ENCODE measurements at regions not wholly inside any gene's neighbourhood (a gene's known extent, or its start where the extent isn't known, plus 50 kb on each side); places are given as distances from the start of the nearest gene placed in this dataset.

GRCh38 chr3:106399761-106400160, 530.9 kb upstream of the CBLB start:
- Histone ChIP-seq H3K27ac (no peak overlapping the region), H3K4me3 (no peak overlapping the region), H3K27me3 (no peaks in the 10 kb centered on the region), H3K9me3 (no peaks in the 10 kb centered on the region), H3K36me3 (no peaks in the 10 kb centered on the region), H3K4me1 (peaks cover 0 to 3% (median 0%) of the 10 kb centered on the region in 4 donors)
- ATAC-seq (ENCODE audit: low FRiP score in 2 of 2) (no peak), DNase-seq (no peak)
- WGBS, 2 donors, result 94 to 96% methylated on average over 4 of the region's 4 CpGs
- TF ChIP-seq POLR2AphosphoS5 (IDR thresholded peaks at IDR 0.05), result no peak
- no peak for TF ChIP-seq EP300 (IDR thresholded peaks at IDR 0.05)
- no peak for TF ChIP-seq POLR2A (IDR thresholded peaks at IDR 0.05)
- no peak for TF ChIP-seq CTCF (IDR thresholded peaks at IDR 0.05)

GRCh38 chr3:106401666-106402490, 533.1 kb upstream of the CBLB start:
- H3K9me3 ChIP-seq, result no peaks in the 10 kb centered on the region
- no peak for TF ChIP-seq POLR2A (IDR thresholded peaks at IDR 0.05)
- no peak for TF ChIP-seq EP300 (IDR thresholded peaks at IDR 0.05)
- TF ChIP-seq POLR2AphosphoS5 (IDR thresholded peaks at IDR 0.05), result no peak
- no peak for TF ChIP-seq CTCF (IDR thresholded peaks at IDR 0.05)
- no peak overlapping the region for H3K4me3 ChIP-seq
- H3K27me3 ChIP-seq, result no peaks in the 10 kb centered on the region
- no peak overlapping the region for H3K27ac ChIP-seq
- no peak for ATAC-seq (ENCODE audit: low FRiP score in 2 of 2)
- peaks cover 0 to 3% (median 0%) of the 10 kb centered on the region in 4 donors for H3K4me1 ChIP-seq
- 77 to 89% methylated on average over 3 of the region's 3 CpGs for WGBS, 2 donors
- H3K36me3 ChIP-seq, result no peaks in the 10 kb centered on the region
- no peak for DNase-seq

- H3K4me3 ChIP-seq, result no peak overlapping the region
Observed at GRCh38 chr3:106403371-106404145, 534.7 kb upstream of the CBLB start.

GRCh38 chr3:106413683-106414082, 544.9 kb upstream of the CBLB start:
- no peak for DNase-seq
- Histone ChIP-seq H3K36me3 (no peaks in the 10 kb centered on the region), H3K4me3 (no peak overlapping the region), H3K27ac (no peak overlapping the region), H3K4me1 (no peaks in the 10 kb centered on the region), H3K27me3 (no peaks in the 10 kb centered on the region), H3K9me3 (no peaks in the 10 kb centered on the region)
- ATAC-seq (ENCODE audit: low FRiP score in 2 of 2), result no peak
- TF ChIP-seq CTCF (IDR thresholded peaks at IDR 0.05) (no peak), EP300 (IDR thresholded peaks at IDR 0.05) (no peak), POLR2AphosphoS5 (IDR thresholded peaks at IDR 0.05) (no peak), POLR2A (IDR thresholded peaks at IDR 0.05) (no peak)
- 45 to 100% methylated on average over 2 of the region's 2 CpGs for WGBS, 2 donors

More at GRCh38 chr3:106403371-106404145, 534.7 kb upstream of the CBLB start:
- peaks cover 0 to 3% (median 0%) of the 10 kb centered on the region in 4 donors for H3K4me1 ChIP-seq
- no peak for TF ChIP-seq EP300 (IDR thresholded peaks at IDR 0.05)
- no peak for TF ChIP-seq POLR2AphosphoS5 (IDR thresholded peaks at IDR 0.05)
- ATAC-seq (ENCODE audit: low FRiP score in 2 of 2) (no peak), DNase-seq (no peak)
- no peaks in the 10 kb centered on the region for H3K36me3 ChIP-seq
- H3K27ac ChIP-seq, result no peak overlapping the region
- no peaks in the 10 kb centered on the region for H3K9me3 ChIP-seq
- H3K27me3 ChIP-seq, result no peaks in the 10 kb centered on the region
- 90 to 92% methylated on average over 7 of the region's 7 CpGs for WGBS, 2 donors

GRCh38 chr3:106420628-106421027, 551.8 kb upstream of the CBLB start:
- 50 to 96% methylated on average over 2 of the region's 2 CpGs for WGBS, 2 donors
- TF ChIP-seq POLR2A (IDR thresholded peaks at IDR 0.05) (no peak), POLR2AphosphoS5 (IDR thresholded peaks at IDR 0.05) (no peak), CTCF (IDR thresholded peaks at IDR 0.05) (no peak)
- H3K9me3 ChIP-seq, result no peaks in the 10 kb centered on the region
- no peaks in the 10 kb centered on the region for H3K27me3 ChIP-seq
- H3K27ac ChIP-seq, result no peak overlapping the region
- no peak overlapping the region for H3K4me3 ChIP-seq
- no peaks in the 10 kb centered on the region for H3K36me3 ChIP-seq
- no peaks in the 10 kb centered on the region for H3K4me1 ChIP-seq
- no peak for DNase-seq
- no peak for ATAC-seq (ENCODE audit: low FRiP score in 2 of 2)

Measured in upper lobe of left lung (tissue), 6 donors.